Natural killer cell treated with Interleukin-12 subunit alpha and Interleukin-12 subunit beta and Interleukin-15 and Interleukin-18, amount 100 ng/mL, for 72 hours (primary cell): ENCODE measurements at regions not wholly inside any gene's neighbourhood (a gene's known extent, or its start where the extent isn't known, plus 50 kb on each side); places are given as distances from the start of the nearest gene placed in this dataset.

ENCODE experiments used
- ATAC-seq, 2 donors: fragments of 150-1000 bp; cut with Tn5 transposase in 1 of 2; sonication (Bioruptor Pico), chemical (Tn5 transposase) in 1 of 2; 2 replicates each; pipeline ENCODE4 v1.10.0; 2021
- DNase-seq: peaks from one replicate; pipeline ENCODE4 v3.0.0; 2022; ENCODE audit warnings: low spot score
- H3K27ac Mint-ChIP-seq, 2 donors: 1 replicate in 1 of 2; 2 replicates in 1 of 2; pipeline ENCODE4 v1.8.0; 2022; ENCODE audit warnings: mixed read lengths in 2 of 2, mild to moderate bottlenecking in 1 of 2, moderate library complexity in 1 of 2
- H3K27me3 Mint-ChIP-seq, 2 donors: 1 replicate in 1 of 2; 2 replicates in 1 of 2; pipeline ENCODE4 v1.8.0; 2022; ENCODE audit warnings: mixed read lengths in 2 of 2
- H3K36me3 Mint-ChIP-seq: one replicate; pipeline ENCODE4 v1.8.0; 2022; ENCODE audit warnings: mixed read lengths
- H3K4me1 Mint-ChIP-seq, 2 donors: 1 replicate in 1 of 2; 2 replicates in 1 of 2; pipeline ENCODE4 v1.8.0; 2022; ENCODE audit warnings: low read depth in 2 of 2, mixed read lengths in 2 of 2, mild to moderate bottlenecking in 1 of 2
- H3K4me3 Mint-ChIP-seq: one replicate; pipeline ENCODE4 v1.8.0; 2022; ENCODE audit warnings: mixed read lengths
- H3K9me3 Mint-ChIP-seq: 2 replicates; pipeline ENCODE4 v1.8.0; 2022; ENCODE audit warnings: mixed read lengths

GRCh38 chr18:41034413-41034812 lies 920.6 kb upstream of the PIK3C3 start:
- H3K9me3 Mint-ChIP-seq, result peaks cover 15% of the 10 kb centered on the region
- DNase-seq (no peak), ATAC-seq (no peak)
- no peaks in the 10 kb centered on the region for H3K4me1 Mint-ChIP-seq
- H3K27me3 Mint-ChIP-seq, result no peaks in the 10 kb centered on the region
- no peak overlapping the region for H3K27ac Mint-ChIP-seq
- no peak overlapping the region for H3K4me3 Mint-ChIP-seq
- H3K36me3 Mint-ChIP-seq, result peaks cover 4% of the 10 kb centered on the region

DNA sequence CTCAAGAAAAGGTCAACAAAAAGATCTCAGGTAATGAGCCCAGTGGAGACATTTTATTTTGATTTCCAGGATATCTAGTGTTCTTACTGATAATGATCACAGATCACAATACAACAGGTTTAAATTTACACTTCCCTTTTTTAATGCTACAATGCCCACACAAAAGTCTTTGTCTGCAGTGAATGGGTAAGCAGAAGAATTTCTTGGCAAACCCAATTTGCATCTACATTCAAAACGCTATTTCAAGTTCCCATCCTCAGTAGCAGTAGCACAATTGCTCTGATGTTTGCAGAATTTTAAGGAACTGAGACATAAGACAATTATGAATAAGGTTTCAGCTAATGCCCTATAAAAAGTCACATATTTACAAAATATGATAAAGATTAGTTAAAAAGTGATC lies 929.4 kb upstream of the PIK3C3 start:
- Mint-ChIP-seq H3K4me3 (no peak overlapping the region), H3K27ac (no peak overlapping the region), H3K9me3 (peaks cover 4% of the 10 kb centered on the region), H3K27me3 (no peaks in the 10 kb centered on the region), H3K4me1 (no peaks in the 10 kb centered on the region), H3K36me3 (no peaks in the 10 kb centered on the region)
- DNase-seq (no peak), ATAC-seq (no peak)

DNA sequence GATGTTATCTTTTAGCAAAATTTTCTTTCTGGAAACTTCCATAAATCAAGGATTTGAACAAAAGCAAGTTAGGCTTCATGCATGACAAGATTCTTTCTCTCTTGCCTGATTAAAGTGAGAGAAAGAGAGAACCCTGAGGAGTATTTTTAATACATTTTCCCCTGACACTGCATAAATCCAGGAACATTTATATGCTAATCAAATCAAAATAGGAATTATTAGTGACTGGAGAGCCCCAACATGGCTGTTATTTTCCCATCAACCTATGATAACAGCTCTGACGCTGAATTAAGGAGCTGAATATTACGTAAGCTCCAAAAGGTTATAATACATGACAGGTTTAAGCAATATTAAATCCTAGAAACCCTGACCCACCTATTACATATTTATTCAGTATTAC lies 930.2 kb upstream of the PIK3C3 start:
- Mint-ChIP-seq H3K36me3 (no peaks in the 10 kb centered on the region), H3K27me3 (no peaks in the 10 kb centered on the region), H3K4me1 (no peaks in the 10 kb centered on the region), H3K27ac (no peak overlapping the region), H3K9me3 (peaks cover 4% of the 10 kb centered on the region), H3K4me3 (no peak overlapping the region)
- no peak for DNase-seq
- no peak for ATAC-seq

DNA sequence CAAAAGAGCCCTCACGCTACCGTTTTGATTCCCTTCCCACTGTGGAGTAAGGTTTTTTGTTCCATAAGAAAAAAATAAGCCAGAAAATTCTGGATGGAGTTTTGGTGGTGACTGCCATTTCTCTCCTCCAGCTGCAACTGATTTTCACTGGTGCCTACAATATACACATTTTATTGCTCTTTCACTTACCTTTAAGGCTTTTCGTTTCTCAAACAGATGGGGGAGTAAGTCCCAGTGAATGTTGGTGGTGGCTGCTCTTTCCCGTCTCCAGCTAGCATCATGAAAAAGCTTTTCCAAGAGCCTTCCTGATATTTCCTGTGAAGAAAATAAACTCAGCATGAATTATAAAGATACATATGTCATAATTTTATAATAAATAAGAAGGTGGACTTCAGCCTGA lies 932.5 kb upstream of the PIK3C3 start:
- H3K9me3 Mint-ChIP-seq, result peaks cover 4% of the 10 kb centered on the region
- H3K27me3 Mint-ChIP-seq, result no peaks in the 10 kb centered on the region
- H3K4me3 Mint-ChIP-seq, result no peak overlapping the region
- no peaks in the 10 kb centered on the region for H3K4me1 Mint-ChIP-seq
- H3K36me3 Mint-ChIP-seq, result no peaks in the 10 kb centered on the region
- no peak overlapping the region for H3K27ac Mint-ChIP-seq
- no peak for DNase-seq
- no peak for ATAC-seq

DNA sequence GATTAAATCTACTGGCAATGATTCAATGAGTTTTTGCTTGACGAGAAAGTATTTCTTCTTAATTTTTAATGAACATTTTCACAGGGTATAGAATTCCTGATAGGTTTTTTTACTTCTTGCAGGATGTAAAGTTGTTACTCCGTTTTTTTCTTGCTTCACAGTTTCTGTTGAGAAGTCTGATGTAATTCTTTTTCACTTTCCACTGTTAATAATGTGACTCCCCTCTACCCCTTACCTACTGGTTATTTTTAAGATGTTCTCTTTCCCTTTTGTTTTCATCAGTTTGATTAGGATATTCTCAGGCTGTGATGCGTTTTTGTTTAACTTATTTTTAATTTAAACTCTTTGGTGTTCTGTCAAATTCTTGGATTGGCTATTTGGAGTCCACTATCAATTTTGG lies 933.9 kb upstream of the PIK3C3 start:
- ATAC-seq (no peak), DNase-seq (no peak)
- no peak overlapping the region for H3K27ac Mint-ChIP-seq
- no peaks in the 10 kb centered on the region for H3K36me3 Mint-ChIP-seq
- H3K4me1 Mint-ChIP-seq, result no peaks in the 10 kb centered on the region
- no peak overlapping the region for H3K4me3 Mint-ChIP-seq
- no peaks in the 10 kb centered on the region for H3K9me3 Mint-ChIP-seq
- H3K27me3 Mint-ChIP-seq, result no peaks in the 10 kb centered on the region

GRCh38 chr18:41012194-41012593 lies 942.8 kb upstream of the PIK3C3 start:
- Mint-ChIP-seq H3K4me3 (no peak overlapping the region), H3K27ac (no peak overlapping the region), H3K9me3 (peaks cover 14% of the 10 kb centered on the region), H3K4me1 (no peaks in the 10 kb centered on the region), H3K36me3 (no peaks in the 10 kb centered on the region), H3K27me3 (no peaks in the 10 kb centered on the region)
- ATAC-seq (no peak), DNase-seq (no peak)

DNA sequence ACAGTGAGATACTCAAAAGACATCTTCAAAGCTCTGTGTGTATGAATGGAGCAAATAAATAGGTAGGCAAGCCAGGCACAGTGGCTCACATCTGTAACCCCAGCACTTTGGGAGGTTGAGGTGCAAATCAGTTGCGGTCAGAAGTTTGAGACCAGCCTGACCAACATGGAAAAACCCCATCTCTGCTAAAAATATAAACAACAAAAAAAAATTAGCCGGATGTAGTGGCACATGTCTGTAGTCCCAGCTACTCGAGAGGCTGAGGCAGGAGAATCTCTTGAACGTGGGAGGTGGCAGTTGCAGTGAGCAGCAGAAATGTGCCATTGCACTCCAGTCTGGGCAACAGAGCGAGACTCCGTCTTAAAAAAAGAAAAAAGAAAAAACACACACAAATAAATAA lies 945.1 kb upstream of the PIK3C3 start:
- no peaks in the 10 kb centered on the region for H3K27me3 Mint-ChIP-seq
- H3K4me3 Mint-ChIP-seq, result no peak overlapping the region
- DNase-seq (no peak), ATAC-seq (no peak)
- no peaks in the 10 kb centered on the region for H3K4me1 Mint-ChIP-seq
- H3K27ac Mint-ChIP-seq, result no peak overlapping the region
- H3K9me3 Mint-ChIP-seq, result peaks cover 8% of the 10 kb centered on the region
- no peaks in the 10 kb centered on the region for H3K36me3 Mint-ChIP-seq

- H3K36me3 Mint-ChIP-seq, result no peaks in the 10 kb centered on the region
- no peak for DNase-seq
- peaks cover 3% of the 10 kb centered on the region for H3K9me3 Mint-ChIP-seq
- no peak overlapping the region for H3K4me3 Mint-ChIP-seq
- H3K4me1 Mint-ChIP-seq, result no peaks in the 10 kb centered on the region
- no peaks in the 10 kb centered on the region for H3K27me3 Mint-ChIP-seq
- no peak overlapping the region for H3K27ac Mint-ChIP-seq
- ATAC-seq, result no peak
Observed at GRCh38 chr18:41004324-41004723, 950.7 kb upstream of the PIK3C3 start.

GRCh38 chr18:40995529-40995928 lies 959.5 kb upstream of the PIK3C3 start:
- no peak overlapping the region for H3K4me3 Mint-ChIP-seq
- no peak for DNase-seq
- no peaks in the 10 kb centered on the region for H3K4me1 Mint-ChIP-seq
- ATAC-seq, result no peak
- H3K27me3 Mint-ChIP-seq, result no peaks in the 10 kb centered on the region
- H3K27ac Mint-ChIP-seq, result no peak overlapping the region
- peaks cover 12% of the 10 kb centered on the region for H3K9me3 Mint-ChIP-seq
- H3K36me3 Mint-ChIP-seq, result peaks cover 10% of the 10 kb centered on the region

DNA sequence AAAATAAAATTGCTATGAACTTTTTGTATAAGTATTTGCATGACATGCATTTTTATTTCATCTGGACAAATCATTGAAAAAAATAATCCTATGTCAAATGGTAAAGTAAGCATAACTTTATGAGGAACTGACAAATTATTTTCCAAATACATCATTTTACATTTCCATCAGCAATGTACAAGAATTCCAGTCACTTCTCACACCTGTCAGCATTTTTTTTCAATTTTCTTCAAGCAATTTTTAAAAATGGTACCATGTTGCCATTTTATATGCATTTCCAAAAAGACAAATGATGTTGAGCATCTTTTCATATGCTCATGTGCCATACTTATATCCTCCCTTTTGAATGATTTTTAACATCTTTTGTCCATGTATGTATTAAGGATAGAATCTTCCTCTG lies 961.7 kb upstream of the PIK3C3 start:
- no peaks in the 10 kb centered on the region for H3K27me3 Mint-ChIP-seq
- ATAC-seq (no peak), DNase-seq (no peak)
- H3K36me3 Mint-ChIP-seq, result peaks cover 8% of the 10 kb centered on the region
- H3K9me3 Mint-ChIP-seq, result peaks cover 6% of the 10 kb centered on the region
- H3K4me1 Mint-ChIP-seq, result no peaks in the 10 kb centered on the region
- no peak overlapping the region for H3K27ac Mint-ChIP-seq
- H3K4me3 Mint-ChIP-seq, result no peak overlapping the region

GRCh38 chr18:40987581-40987980 lies 967.5 kb upstream of the PIK3C3 start:
- Mint-ChIP-seq H3K4me1 (no peaks in the 10 kb centered on the region), H3K27ac (no peak overlapping the region), H3K36me3 (no peaks in the 10 kb centered on the region), H3K27me3 (no peaks in the 10 kb centered on the region), H3K9me3 (peaks cover 4% of the 10 kb centered on the region), H3K4me3 (no peak overlapping the region)
- ATAC-seq (no peak), DNase-seq (no peak)

- no peak for ATAC-seq
- H3K36me3 Mint-ChIP-seq, result no peaks in the 10 kb centered on the region
- no peaks in the 10 kb centered on the region for H3K4me1 Mint-ChIP-seq
- H3K27ac Mint-ChIP-seq, result no peak overlapping the region
- H3K27me3 Mint-ChIP-seq, result no peaks in the 10 kb centered on the region
- DNase-seq, result no peak
- H3K9me3 Mint-ChIP-seq, result peaks cover 4% of the 10 kb centered on the region
- H3K4me3 Mint-ChIP-seq, result no peak overlapping the region
Observed at GRCh38 chr18:40985436-40985835, 969.6 kb upstream of the PIK3C3 start.

DNA sequence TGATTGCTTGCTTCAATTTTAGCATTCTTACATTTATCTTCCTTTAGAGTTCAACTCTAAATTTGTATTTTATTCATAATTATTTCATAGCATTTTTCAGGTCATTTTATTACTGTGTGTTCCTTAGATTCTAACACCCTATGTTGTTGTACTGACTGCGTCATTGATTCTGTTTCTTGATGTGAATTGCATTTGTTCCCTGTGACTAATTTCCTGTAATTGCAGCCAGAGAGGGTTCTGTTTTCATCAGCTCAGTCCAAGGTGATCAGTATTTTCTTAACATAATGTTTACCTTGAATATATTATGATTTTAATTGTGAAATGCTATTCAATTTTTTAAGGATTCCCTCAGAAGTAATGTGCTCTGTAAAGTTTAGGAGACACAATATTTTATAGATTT lies 970.2 kb upstream of the PIK3C3 start:
- no peaks in the 10 kb centered on the region for H3K27me3 Mint-ChIP-seq
- ATAC-seq (no peak), DNase-seq (no peak)
- H3K4me3 Mint-ChIP-seq, result no peak overlapping the region
- H3K9me3 Mint-ChIP-seq, result peaks cover 4% of the 10 kb centered on the region
- H3K4me1 Mint-ChIP-seq, result no peaks in the 10 kb centered on the region
- no peaks in the 10 kb centered on the region for H3K36me3 Mint-ChIP-seq
- H3K27ac Mint-ChIP-seq, result no peak overlapping the region

DNA sequence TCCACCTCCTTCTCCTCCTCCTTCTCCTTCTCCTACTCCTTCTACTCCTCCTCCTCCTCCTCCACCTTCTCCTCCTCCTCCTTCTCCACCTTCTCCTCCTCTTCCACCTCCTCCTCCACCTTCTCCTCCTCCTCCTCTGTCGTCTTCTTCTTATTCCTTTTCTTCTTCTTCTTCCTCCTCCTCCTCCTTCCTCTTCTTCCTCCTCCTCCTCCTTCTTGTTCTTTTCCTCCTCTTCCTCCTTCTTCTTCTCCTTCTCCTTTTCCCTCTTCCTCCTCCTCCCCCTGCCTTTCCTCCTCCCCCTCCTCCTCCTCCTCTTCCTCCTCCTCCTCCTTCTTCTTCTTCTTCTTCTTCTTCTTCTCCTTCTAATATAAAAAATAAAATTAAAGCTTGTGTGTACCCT lies 971.2 kb upstream of the PIK3C3 start:
- H3K4me3 Mint-ChIP-seq, result no peak overlapping the region
- H3K9me3 Mint-ChIP-seq, result peaks cover 7% of the 10 kb centered on the region

GRCh38 chr18:40980171-40980570 lies 974.9 kb upstream of the PIK3C3 start:
- H3K27ac Mint-ChIP-seq, result no peak overlapping the region
- no peaks in the 10 kb centered on the region for H3K4me1 Mint-ChIP-seq
- no peak for DNase-seq
- H3K9me3 Mint-ChIP-seq, result peaks cover 3% of the 10 kb centered on the region
- no peaks in the 10 kb centered on the region for H3K27me3 Mint-ChIP-seq
- no peak for ATAC-seq
- H3K36me3 Mint-ChIP-seq, result no peaks in the 10 kb centered on the region
- H3K4me3 Mint-ChIP-seq, result no peak overlapping the region

More for the DNA sequence above, 971.2 kb upstream of the PIK3C3 start:
- no peaks in the 10 kb centered on the region for H3K36me3 Mint-ChIP-seq
- no peaks in the 10 kb centered on the region for H3K27me3 Mint-ChIP-seq
- no peak for ATAC-seq
- no peak for DNase-seq
- no peaks in the 10 kb centered on the region for H3K4me1 Mint-ChIP-seq
- no peak overlapping the region for H3K27ac Mint-ChIP-seq
